Sciatic nerve (tissue), 2 donors: ENCODE measurements at regions not wholly inside any gene's neighbourhood (a gene's known extent, or its start where the extent isn't known, plus 50 kb on each side); places are given as distances from the start of the nearest gene placed in this dataset.
"Not testable (repeated sequence)": the region's sequence is repeated elsewhere in the genome, so short reads cannot be mapped to it uniquely, and the experiment has no call there.

Source experiments
- ATAC-seq: fragments of 200-7000 bp; cut with Tn5 transposase; one replicate; pipeline ENCODE4 v1.9.1; 2020; ENCODE audit warnings: mild to moderate bottlenecking, moderate library complexity
- DNase-seq: peaks from one replicate; pipeline ENCODE4 v3.0.0-alpha.2; 2020; ENCODE audit warnings: low spot score
- intact Hi-C: fragments of 100-400 bp; cut with DNase I; formaldehyde crosslinking; loops from one replicate; pipeline ENCODE4 v1.14.2; 2022
- donor health status: DM: no; HTN: no; CAD: no.
- donor health status: DM: no; HTN: no; CAD: no.

DNA sequence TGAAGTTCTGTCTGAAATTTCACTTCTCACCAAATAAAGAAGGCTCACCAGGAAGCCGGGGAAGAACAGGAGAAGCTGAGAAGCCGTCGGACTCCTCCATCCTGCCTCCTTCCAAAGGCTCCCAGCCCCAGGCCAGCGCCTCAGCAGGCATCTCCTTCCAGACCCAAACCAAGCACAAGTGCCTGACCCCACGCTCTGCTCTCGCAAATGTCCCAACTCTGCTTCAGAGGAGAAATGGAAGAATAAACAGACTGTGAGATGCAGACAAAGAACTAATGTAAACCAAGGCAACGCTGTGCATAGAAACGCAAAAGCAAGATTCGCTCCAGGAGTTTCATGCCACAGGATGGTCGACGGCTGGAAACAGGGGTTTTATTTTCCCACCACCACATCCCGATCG, 100.3 kb upstream of the EXOC2 start:
- intact Hi-C loops, result no loop called here
- DNase-seq (no peak), ATAC-seq (no peak)

DNA sequence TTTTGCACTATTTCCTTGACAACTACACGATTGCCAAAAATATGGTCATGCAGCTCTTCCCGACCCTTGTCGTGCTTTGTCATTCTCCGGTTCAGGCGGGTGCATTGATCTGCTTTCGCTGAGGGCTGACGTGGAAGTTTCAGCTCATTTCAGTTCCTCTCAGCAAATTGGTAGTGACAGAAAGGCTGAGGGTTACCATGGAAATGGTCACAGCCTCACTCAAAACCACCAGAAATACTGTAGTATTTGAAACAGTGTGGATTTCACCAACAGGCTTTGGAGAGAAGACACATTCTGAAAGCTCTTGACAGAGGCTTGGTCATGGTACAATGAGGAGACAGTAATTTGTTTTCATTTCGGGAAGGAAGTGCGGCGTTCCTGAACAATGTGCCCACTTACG, 99.7 kb upstream of the EXOC2 start:
- DNase-seq (no peak), ATAC-seq (no peak)
- intact Hi-C loops, result no loop called here

GRCh38 chr6:788058-788457, 95.1 kb upstream of the EXOC2 start:
- ATAC-seq (no peak), DNase-seq (no peak)

DNA sequence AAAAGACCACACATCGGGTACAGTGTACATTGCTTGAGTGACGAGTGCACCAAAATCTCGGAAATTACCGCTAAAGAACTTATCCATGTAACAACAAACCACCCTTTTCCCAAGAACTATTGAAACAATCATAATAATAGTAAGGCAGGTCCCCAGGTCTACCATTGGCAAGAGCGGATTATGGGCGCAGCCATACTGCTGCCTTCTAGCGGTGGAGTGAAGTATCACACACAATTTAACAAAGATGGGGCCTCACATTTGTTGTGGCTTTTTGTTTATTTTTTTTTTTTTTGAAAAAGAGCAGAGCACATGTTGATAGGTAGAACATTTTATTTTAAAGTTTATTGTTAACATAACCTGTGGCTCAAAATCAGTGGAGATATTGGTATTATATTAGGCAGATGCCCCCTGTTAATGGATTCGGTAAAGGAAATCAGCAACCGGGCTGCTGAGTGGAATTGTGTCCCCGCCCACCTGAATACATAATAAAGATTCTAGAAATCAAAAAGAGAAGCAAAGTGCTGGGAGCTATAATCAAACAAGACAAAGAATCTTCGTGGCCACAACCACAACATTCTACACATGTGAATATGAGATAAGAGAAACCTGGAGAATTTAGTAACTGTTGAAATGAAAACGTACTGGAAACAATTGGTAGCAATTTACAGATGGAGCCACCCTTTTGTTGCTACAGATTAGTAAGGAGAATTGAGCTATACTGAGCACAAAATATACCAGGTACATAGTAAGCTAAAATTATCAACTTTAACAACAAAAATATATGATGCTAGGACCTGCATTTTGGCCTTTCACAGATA, 94.2 kb upstream of the EXOC2 start:
- ATAC-seq (no peak), DNase-seq (no peak)
- intact Hi-C loops, result no loop called here

More at GRCh38 chr6:788058-788457, 95.1 kb upstream of the EXOC2 start:
- intact Hi-C loops, result no loop called here

DNA sequence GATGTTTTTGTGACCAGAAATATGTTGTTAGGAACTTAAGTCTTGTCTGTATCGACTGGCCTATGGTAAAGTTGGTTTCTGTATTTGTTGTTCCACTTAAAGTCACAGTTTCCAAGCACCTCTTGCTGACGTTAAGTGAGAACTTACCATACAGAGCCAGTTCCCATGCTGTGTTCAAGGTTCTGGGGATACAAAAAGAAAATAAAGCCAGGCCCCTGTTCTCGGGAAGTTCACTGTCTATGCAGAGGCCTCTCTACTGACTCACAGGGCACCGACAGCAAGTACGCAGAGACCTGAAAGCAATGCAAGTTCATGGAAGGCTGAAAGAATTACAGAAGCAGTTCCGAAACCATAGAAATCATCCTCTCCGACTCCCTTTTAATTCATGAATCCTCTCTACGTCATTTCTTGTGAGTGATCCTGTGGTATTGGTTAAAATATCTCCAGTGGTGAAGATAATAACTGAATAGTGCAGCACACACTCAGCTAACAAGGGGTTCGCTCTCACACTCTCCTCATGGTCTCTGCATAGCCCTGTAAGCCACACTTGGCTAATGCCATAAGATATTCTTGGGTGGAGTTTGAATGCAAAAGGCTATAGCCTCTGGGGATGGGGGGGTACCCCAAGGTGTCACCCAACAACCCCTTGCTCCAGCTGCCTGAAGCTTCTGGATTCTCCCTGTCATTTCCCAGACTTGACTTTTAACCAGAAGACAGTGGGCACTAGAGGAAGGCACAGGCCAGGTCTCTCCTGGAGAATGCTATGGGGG, 91.2 kb upstream of the EXOC2 start:
- DNase-seq, result no peak
- intact Hi-C loops, result no loop called here
- ATAC-seq, result no peak

DNA sequence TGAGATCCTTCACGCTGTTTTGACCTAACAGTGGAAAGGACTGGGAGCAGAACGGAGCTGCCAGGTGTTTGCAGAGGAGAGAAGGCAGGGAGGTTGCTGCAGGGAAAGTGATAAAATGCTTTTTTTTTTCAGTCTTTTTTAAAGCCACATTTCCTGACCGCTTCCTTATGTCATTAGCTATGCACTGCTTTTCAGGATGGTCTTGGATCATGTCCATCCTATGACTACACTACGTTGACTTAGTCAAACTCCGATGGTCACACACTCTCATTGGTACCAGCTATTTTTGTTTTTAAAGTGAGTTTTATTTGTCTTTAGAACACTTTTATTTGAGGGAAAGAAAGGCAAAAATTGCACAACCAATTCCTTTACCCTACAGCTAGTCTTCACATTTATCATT, 89.2 kb upstream of the EXOC2 start:
- intact Hi-C loops, result no loop called here
- no peak for DNase-seq
- no peak for ATAC-seq

GRCh38 chr6:781350-781961, 88.5 kb upstream of the EXOC2 start:
- ATAC-seq (no peak), DNase-seq (no peak)
- intact Hi-C loops, result no loop called here

DNA sequence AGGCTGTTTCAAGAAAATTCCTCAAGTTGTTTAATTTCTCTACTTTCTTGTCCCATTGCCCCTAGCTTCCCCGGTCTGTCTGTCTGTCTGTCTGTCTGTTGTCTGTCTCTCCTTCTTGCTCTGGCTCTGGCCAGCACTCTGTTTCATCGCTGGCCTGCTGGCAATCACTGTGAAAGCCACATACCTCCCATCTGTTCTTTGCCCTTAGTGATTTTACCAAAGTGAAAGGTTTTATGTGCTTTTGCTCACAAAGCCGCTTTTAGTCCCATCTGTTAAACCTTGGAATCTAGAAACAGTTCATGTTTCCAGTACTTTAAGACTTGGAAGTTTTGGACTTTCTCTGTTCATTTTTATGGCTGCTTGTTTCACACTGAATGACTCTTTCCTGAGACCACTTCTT, 87.8 kb upstream of the EXOC2 start:
- intact Hi-C loops, result no loop called here
- no peak for ATAC-seq
- no peak for DNase-seq

DNA sequence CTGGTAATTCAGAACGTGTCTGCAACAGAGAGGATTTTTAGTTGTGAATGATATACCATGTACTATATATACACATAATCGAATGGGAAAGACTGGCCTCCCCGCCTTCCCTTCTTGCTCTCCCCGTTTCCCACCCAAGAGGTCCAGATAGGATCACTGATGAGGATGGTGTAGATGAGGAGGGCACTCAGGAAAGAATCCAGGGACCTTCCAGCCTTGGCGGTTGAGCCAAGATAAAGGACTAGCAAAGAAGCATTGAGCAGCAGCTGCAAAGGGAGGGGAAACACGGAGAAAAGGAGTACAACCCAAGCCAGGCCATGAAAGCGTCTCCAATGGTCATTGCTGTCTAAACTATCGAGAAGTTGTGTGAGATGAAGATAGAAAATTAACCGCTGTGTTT, 84.0 kb upstream of the EXOC2 start:
- intact Hi-C loops, result no loop called here
- no peak for ATAC-seq

DNA sequence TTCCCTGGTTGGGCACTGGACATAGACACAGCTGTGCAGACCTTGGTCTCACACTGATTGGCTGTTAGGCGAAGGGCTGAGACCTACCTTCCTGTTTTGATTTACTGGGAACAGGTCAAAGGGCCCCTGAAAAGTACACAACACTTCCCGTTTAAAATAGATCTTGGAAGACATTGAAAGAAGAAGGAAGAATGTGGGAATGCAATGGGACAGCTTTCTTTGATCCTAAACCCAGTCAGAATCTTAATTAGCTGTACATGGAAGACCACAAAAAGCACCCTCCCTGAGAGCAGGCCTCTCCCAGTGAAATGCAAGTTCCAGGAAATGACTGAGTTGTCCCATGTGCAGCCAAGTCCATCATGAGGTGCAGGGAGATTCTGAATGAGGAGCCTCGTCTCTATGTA, 83.6 kb upstream of the EXOC2 start:
- DNase-seq, result no peak
- ATAC-seq, result no peak
- intact Hi-C loops, result no loop called here

More for the DNA sequence above, 84.0 kb upstream of the EXOC2 start:
- DNase-seq, result no peak

DNA sequence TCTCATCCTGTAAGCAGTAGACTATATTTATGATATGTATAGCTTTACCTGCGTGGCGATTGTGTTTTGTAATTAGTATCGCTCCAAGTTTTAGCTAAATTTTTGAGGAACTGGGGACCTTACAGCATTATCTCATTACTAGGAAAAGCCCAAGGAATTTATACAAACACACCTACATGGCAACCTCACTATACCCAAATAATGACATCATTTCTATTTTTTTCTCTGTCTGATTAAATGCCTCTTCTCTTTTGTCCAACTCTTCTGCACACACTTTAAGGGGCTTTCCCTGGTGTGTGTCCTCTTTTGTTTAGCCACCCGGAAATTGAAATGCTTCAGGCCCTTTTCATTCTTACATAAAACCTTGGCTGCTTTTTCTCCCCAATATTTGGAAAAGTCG, 82.9 kb upstream of the EXOC2 start:
- DNase-seq, result no peak
- ATAC-seq, result no peak
- intact Hi-C loops, result no loop called here

GRCh38 chr6:771683-772082, 78.7 kb upstream of the EXOC2 start:
- ATAC-seq, DNase-seq, intact Hi-C loops: not testable (repeated sequence)

- ATAC-seq, result no peak
- intact Hi-C loops, result no loop called here
- no peak for DNase-seq
Measured at GRCh38 chr6:767755-768512, 75.0 kb upstream of the EXOC2 start.

DNA sequence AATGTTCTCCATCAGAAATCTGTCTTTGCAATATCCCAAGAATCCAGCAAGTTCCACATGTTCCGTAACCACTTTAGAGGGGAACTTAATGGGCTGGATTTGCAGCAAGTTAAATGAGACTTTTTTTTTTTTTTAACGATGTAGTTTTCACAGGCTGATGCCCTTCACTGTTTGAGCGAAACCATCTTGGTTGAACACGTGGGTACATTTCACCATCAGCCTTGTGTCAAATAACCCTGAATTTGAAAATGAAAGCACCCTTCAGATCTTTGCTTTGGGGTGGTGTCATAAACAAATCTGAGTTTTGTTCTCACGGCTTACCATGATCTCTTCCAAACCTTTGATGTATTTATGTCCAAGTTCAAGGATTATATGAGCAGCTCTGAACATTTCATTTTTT, 73.7 kb upstream of the EXOC2 start:
- no peak for ATAC-seq
- intact Hi-C loops, result no loop called here
- no peak for DNase-seq

GRCh38 chr6:761997-762396, 69.1 kb upstream of the EXOC2 start:
- intact Hi-C loops, result no loop called here
- DNase-seq, result no peak
- ATAC-seq, result no peak

DNA sequence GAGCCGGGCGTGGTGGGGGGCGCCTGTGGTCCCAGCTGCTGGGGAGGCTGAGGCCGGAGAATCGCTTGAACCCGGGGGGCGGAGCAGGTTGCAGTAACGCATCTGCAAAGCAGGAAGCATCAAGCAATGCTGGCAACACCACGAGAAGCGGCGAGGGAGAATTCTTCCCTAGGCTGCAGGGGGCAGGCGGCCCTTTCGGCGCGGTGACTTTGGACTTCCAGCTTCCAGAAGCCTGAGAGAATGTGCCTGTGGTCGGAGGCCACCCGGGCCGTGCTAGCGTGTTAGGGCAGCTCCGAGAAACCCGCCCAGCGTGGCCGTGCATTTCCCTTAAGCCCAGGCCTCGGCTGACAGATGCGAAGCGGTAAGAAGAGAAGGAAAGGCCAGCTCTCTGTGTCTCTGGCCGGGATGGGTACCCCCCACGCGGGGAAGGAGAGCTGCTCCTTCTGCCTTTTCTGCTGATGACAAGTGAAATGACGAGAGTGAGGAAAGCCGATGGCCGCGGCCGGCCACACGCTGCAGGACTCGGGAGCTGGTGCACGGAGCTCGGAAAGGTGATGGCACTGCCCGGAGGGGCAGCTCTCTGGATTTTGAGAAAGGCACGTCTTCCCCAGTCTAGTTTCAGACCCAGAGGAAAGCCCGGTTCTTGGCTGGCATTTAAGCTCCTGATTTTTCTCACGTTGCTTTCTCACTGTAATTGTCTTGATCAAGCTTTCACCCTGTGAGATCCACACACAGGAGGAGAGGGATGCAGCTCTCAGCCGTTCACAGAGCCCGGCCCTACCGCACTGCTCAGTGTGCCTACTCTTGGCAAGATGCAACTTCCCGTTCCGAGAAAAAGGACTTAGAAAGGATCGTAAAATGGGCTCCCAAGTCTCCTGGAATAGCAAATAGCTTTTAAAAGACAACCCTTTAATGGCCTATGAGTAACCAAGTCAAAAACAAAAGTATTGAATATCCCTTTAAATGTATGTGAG, 68.3 kb upstream of the EXOC2 start:
- peak; percentile 51 for ATAC-seq
- no peak for DNase-seq
- intact Hi-C loops, result no loop called here

GRCh38 chr6:759729-760128, 66.8 kb upstream of the EXOC2 start:
- intact Hi-C loops, result no loop called here
- ATAC-seq (no peak), DNase-seq (no peak)

DNA sequence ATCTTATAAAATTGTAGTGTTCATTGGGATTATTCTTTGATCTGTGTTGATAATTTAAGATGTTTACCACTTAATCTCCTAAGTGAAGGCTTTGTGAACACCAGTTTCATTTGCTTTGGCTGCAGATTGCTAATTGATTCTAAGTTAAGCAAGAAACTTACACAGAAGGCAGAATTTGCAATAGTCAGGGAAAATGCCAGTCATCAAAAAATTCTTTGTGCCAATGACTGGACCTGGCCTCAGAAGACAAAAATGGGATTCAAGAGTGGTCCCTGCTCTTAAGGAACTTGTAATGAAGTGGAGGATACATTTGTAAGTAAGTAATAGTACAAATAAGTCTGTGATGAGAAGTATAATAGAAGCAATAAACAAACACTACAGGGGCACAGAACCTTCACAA, 63.3 kb upstream of the EXOC2 start:
- intact Hi-C loops, result no loop called here
- ATAC-seq, result no peak

More for the DNA sequence above, 63.3 kb upstream of the EXOC2 start:
- DNase-seq, result no peak
